Activated effector memory CD4-positive, alpha-beta T cell treated with Interleukin-2 at 50 U/mL for 16 hours (primary cell): ENCODE measurements at regions not wholly inside any gene's neighbourhood (a gene's known extent, or its start where the extent isn't known, plus 50 kb on each side); places are given as distances from the start of the nearest gene placed in this dataset.
A peak's percentile ranks its signal among the peaks of the same experiment; 100 is the strongest.

Experiments
- DNase-seq: peaks from one replicate; pipeline ENCODE4 v3.0.0-alpha.2; 2020

- no peak for DNase-seq
Measured at GRCh38 chr9:126225611-126226609, 100.7 kb upstream of the MVB12B start.

- DNase-seq, result no peak
Measured at GRCh38 chr9:126226991-126227936, 99.4 kb upstream of the MVB12B start.

- no peak for DNase-seq
Measured at GRCh38 chr9:126228111-126228780, 98.4 kb upstream of the MVB12B start.

GRCh38 chr9:126228781-126229444, 97.7 kb upstream of the MVB12B start:
- DNase-seq, result peak; percentile 41

- no peak for DNase-seq
Measured at GRCh38 chr9:126229501-126229900, 97.1 kb upstream of the MVB12B start.

- no peak for DNase-seq
Measured at GRCh38 chr9:126230692-126231091, 95.9 kb upstream of the MVB12B start.

- no peak for DNase-seq
Measured at GRCh38 chr9:126232461-126232860, 94.2 kb upstream of the MVB12B start.

- no peak for DNase-seq
Measured at GRCh38 chr9:126233175-126233574, 93.5 kb upstream of the MVB12B start.

GRCh38 chr9:126233913-126234525, 92.6 kb upstream of the MVB12B start:
- DNase-seq, result no peak

GRCh38 chr9:126234681-126235335, 91.8 kb upstream of the MVB12B start:
- no peak for DNase-seq

GRCh38 chr9:126235336-126236243, 91.0 kb upstream of the MVB12B start:
- no peak for DNase-seq

- no peak for DNase-seq
Measured at GRCh38 chr9:126236273-126236672, 90.4 kb upstream of the MVB12B start.

GRCh38 chr9:126238415-126238814, 88.2 kb upstream of the MVB12B start:
- no peak for DNase-seq

GRCh38 chr9:126239515-126239914, 87.1 kb upstream of the MVB12B start:
- no peak for DNase-seq

- no peak for DNase-seq
Measured at GRCh38 chr9:126240835-126241234, 85.8 kb upstream of the MVB12B start.

- no peak for DNase-seq
Measured at GRCh38 chr9:126248680-126249079, 77.9 kb upstream of the MVB12B start.

GRCh38 chr9:126261584-126262356, 64.9 kb upstream of the MVB12B start:
- no peak for DNase-seq

GRCh38 chr9:126262738-126263137, 63.9 kb upstream of the MVB12B start:
- DNase-seq, result no peak

- no peak for DNase-seq
Measured at GRCh38 chr9:126270556-126270955, 56.1 kb upstream of the MVB12B start.
